AG09309 (cell line): ENCODE measurements at regions not wholly inside any gene's neighbourhood (a gene's known extent, or its start where the extent isn't known, plus 50 kb on each side); places are given as distances from the start of the nearest gene placed in this dataset.

Experiments used
- DNase-seq: peaks from one replicate; pipeline ENCODE4 v3.0.0-alpha.2; 2010; ENCODE audit warnings: low read depth
- H3K4me3 ChIP-seq: 2 replicates; pipeline ENCODE4 v1.5.1; 2011; ENCODE audit warnings: mild to moderate bottlenecking, low read depth, low read length, moderate library complexity; ENCODE audit not compliant: control insufficient read depth
- TF ChIP-seq, protein P1 (sequence below): IDR thresholded peaks from 2 replicates; pipeline ENCODE4 v1.5.1; 2011; ENCODE audit warnings: mild to moderate bottlenecking, low read depth, low read length, inconsistent platforms; ENCODE audit not compliant: insufficient read depth, control insufficient read depth; ENCODE audit errors: missing control alignments

DNA sequence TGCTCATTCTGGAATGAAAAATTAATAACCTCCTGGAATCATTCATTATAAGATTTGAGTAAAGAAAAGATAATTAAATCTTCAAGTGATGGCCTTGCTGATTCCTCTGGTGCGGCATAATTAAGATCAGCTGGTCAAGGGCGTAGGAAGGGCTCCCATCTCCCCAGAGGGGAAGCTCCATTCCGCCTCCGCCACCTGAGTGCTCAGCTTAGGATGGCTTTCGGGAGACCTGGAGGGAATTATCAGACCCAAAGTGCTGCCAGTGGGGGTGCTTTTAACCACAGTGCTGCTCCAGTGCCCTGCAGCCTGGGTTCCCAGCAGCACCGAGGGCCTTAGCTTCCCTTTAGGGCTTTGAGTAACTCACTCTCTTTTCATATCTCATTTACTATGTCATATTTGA, 556.6 kb upstream of the RGMA start:
- DNase-seq, result no peak
- H3K4me3 ChIP-seq, result no peak overlapping the region
- TF ChIP-seq, protein P1, sequence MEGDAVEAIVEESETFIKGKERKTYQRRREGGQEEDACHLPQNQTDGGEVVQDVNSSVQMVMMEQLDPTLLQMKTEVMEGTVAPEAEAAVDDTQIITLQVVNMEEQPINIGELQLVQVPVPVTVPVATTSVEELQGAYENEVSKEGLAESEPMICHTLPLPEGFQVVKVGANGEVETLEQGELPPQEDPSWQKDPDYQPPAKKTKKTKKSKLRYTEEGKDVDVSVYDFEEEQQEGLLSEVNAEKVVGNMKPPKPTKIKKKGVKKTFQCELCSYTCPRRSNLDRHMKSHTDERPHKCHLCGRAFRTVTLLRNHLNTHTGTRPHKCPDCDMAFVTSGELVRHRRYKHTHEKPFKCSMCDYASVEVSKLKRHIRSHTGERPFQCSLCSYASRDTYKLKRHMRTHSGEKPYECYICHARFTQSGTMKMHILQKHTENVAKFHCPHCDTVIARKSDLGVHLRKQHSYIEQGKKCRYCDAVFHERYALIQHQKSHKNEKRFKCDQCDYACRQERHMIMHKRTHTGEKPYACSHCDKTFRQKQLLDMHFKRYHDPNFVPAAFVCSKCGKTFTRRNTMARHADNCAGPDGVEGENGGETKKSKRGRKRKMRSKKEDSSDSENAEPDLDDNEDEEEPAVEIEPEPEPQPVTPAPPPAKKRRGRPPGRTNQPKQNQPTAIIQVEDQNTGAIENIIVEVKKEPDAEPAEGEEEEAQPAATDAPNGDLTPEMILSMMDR, result no peak

DNA sequence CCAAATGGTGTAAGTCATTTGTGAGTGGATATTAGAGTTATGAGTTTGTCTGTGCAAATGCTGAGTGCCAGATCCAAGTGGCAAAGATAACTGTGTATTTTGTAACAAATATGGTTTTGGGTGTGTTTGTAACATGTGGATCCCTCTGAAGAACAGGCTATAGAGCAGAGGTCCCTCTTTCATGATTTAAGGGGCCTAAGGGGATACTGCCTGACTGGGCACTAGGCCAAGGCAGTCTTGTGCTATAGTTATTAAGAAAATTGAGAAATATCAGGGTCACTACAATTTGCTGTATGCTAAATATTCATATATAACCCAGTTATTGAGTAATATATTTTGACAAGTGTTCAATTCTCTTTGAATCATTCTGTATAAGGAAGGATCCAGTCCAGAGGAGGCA, 555.6 kb upstream of the RGMA start:
- DNase-seq, result no peak
- H3K4me3 ChIP-seq, result no peak overlapping the region
- TF ChIP-seq, protein P1, result no peak

- TF ChIP-seq, protein P1, result no peak
- DNase-seq, result no peak
Measured at GRCh38 chr15:93640411-93640962, 551.5 kb upstream of the RGMA start.

GRCh38 chr15:93631958-93632618, 543.1 kb upstream of the RGMA start:
- no peak for DNase-seq
- no peak overlapping the region for H3K4me3 ChIP-seq
- TF ChIP-seq, protein P1, result no peak

More at GRCh38 chr15:93640411-93640962, 551.5 kb upstream of the RGMA start:
- H3K4me3 ChIP-seq, result no peak overlapping the region

GRCh38 chr15:93619597-93619996, 530.6 kb upstream of the RGMA start:
- TF ChIP-seq, protein P1, result no peak
- H3K4me3 ChIP-seq, result no peak overlapping the region
- DNase-seq, result no peak

GRCh38 chr15:93617443-93617842, 528.4 kb upstream of the RGMA start:
- DNase-seq, result no peak
- TF ChIP-seq, protein P1, result no peak
- no peak overlapping the region for H3K4me3 ChIP-seq
